Inflammatory macrophage (primary cell): ENCODE measurements at regions not wholly inside any gene's neighbourhood (a gene's known extent, or its start where the extent isn't known, plus 50 kb on each side); places are given as distances from the start of the nearest gene placed in this dataset.

Experiments used
- DNase-seq, 2 donors: peaks; one replicate each; pipeline ENCODE4 v3.0.0-alpha.2; 2020 to 2022

DNA sequence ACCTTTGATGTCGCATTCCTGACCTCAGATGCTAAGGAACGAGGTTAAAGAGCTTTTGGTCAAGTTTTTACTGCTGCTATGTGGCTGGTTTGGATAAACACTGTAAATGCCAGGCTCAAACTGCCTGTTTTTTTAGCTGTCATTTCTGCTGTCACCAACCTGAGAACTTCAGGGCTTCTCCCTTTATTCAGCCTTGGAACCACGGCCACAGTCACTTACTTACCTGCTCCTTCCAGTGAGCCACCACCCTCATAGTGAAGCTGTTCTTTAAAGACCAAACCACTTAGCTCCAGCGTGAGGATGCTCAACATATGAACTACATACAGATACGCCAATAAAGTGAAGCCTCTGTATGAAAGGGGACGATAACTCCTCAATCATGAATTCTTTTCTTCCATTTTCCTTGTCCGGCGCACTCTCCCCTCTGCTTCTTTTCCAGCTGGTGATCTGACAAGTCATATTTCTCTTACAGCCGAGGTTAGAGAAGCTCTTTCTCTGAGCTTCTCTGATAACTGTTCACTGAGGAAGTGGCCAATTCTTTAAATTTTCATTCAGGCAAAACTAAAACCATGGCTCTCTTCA is 152.8 kb upstream of the ANK2 start:
- DNase-seq, result no peak

DNA sequence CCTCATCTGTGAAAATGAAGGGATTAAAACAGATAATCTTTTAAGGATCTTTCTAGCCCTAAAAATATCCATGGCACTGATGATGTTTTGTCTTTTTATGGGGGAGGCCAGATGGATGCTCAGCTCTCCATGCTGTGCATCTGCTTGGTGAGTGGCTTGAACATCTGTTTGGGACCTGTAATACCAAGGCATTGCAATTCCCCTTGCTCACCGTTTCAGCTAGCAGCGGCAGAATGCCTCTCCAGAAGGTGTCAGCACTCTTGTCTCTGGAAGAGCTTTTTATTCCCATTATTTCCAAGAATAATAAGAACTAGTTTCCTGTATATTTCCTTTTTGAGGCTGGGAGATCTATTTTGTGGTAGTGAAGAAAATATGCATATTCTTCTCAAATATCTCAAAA is 151.9 kb upstream of the ANK2 start:
- DNase-seq, result no peak

DNA sequence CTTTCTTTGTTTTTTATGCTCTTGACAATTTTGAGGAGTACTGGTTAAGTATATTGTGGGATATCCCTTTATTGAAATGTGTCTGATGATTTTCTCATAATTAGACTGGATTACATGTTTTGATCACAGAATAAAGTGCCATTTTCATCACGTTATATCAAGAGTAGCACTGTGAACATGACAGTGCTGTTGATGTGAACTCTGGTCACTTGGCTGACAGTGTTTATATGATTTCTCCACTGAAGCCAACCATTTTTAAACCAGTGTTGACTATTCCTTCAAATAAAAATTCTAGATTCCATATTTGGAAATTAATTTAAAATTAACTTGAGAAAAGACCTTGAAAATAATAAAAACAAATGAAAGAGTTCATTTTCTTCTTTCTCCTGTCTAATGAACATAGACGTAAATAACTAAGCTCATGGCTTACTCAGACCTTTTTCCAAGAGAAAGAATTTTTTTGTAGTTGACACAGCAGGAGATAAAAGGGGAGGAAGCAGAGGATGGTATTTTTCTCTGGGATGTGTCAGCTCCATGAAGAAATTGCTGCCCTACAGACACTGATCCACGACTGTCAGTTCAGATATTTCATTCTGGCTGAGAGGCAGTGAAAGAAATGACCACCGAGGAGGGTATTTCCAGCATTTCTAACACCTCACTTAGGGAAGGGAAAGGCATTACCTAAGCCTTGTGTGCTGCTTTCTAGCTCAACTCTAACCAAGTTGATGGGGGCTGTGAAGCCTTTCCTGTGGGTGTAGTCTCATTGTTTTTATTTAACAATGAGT is 150.9 kb upstream of the ANK2 start:
- DNase-seq, result no peak

DNA sequence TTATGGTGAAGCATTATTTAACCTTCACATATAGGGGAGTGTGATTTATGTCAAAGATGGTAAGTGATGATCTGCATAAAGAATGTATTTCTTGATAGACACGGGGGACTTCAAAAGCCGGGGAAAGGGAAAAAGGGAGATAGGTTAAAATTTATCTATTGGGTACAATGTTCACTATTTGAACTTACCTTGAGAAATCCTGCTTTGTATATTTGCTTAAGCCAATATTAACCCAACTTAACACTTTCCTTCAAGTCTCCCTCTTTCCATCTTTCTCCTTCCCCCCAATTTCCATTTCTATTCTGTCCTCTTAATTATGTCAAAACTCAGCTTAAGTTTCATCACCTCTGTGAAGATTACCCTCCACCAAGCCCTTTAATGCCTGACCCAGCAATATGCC is 149.0 kb upstream of the ANK2 start:
- no peak for DNase-seq

DNA sequence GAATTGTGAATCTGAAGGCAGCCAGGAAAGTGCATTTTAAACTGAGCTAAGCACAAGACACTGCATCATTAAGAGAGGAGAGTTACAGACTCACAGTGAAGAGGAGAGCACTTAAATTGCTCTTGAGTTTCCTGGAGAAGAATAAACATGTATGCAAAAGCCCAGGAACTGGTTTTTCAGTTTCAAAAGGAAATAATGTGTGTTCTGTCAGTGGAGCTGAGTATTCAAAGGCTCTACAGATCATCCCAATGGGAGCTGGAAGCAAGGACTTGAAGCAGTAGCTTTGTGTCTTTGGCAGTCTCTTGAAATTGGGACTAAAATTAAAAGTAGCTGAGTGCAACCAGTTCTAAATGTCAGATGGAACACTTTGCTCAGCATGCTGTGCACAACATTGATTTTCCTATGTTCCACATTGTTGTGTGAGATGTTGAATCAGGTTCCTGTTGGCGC is 147.5 kb upstream of the ANK2 start:
- no peak for DNase-seq

DNA sequence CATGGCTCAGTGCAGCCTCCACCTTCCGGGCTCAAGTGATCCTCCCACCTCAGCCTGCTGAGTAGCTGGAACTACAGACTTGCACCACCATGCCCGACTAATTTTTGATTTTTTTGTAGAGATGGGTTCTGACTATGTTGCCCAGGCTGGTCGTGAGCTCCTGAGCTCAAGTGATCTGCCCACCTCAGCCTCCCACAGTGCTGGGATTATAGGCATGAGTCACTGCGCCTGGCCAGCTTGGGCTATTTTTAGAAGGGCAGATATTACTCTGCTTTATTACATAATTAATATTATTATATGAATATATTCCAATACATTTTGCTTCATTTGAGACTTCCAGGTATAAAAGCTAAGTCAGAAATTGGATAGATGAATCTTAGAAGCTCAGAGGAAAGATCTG is 143.7 kb upstream of the ANK2 start:
- no peak for DNase-seq

DNA sequence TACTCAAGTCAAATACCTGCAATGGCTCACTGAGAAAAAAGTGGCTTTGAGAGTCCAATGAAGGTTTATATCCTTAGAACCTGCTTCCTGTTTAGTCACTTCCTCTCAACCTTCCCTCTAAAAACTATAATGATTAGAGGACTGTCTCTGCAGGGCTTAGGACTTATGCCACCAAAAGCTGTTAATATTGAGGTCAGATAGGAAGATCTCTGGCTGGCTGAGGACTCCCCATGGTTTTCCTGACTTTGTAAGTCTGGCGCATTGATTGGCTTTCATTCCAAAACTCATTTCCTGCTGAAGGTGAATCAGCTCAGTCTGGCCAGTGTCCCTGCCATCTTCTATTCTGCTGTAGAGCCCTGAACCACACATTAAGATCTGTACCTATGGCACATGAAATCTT is 140.9 kb upstream of the ANK2 start:
- DNase-seq, result no peak

DNA sequence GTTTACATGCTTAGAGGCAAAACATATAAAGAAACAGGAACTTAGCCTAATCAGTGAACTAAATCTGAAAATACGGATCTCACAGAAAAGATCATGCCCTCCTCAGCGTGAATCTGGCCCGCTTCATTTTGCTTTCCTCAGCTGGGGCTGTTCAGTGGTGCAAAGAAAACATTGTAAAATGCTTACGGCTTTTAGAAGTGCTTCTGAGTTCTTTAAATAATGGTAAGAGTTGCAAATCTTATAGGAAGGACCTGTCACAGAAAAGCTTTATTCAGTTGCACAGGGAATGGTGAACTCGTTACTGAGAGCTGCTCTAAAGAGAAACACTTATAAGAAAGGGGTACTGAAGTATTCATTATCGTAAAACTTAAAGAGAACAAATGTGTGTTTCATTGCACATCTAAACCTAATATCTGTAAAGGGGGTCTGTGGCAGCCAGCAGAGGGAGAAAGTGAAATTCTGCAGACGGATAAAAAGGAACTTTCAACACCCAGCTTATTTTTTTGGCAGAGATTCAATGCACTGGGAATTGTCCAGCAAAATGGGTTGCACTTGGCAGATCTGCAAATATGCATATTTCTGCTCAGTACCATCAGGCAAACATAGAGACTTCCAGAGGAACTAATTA is 139.2 kb upstream of the ANK2 start:
- no peak for DNase-seq

DNA sequence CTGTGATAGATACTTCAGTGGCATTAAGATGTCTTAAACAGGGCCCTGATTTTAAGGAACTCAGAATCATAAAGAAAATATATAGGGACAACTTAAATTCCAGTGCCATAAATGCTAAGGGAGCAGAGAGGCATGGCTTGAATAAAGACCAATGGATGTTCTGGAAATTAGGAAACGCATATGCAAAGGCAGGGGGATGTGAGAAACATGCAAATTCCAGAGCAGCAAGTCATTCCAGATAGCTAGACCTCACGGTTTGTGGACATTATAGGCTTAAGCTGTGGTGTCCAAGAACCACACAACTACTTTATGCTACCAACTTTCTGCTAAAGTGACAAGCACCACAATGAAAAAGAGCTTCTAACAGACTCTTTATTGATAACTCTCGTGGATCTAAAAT is 132.6 kb upstream of the ANK2 start:
- DNase-seq, result no peak

DNA sequence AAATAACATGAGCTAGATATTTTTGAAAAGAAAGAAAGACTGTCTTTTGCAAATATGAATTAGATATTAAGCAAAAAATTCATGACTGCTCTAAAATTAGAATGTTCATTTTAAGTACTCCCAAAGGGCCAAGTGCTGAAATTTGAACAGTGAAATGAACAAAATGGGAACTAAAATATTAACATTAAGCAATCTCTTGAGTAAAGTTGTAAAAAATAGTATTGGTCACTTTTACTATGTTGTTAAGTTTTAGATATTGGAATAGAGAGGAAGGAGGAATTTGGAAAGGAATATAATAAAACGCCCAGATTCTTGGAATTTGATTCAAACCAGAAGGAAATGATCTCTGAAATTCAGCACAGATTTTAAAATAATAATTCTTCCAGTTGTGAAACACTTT is 125.9 kb upstream of the ANK2 start:
- DNase-seq, result no peak

DNA sequence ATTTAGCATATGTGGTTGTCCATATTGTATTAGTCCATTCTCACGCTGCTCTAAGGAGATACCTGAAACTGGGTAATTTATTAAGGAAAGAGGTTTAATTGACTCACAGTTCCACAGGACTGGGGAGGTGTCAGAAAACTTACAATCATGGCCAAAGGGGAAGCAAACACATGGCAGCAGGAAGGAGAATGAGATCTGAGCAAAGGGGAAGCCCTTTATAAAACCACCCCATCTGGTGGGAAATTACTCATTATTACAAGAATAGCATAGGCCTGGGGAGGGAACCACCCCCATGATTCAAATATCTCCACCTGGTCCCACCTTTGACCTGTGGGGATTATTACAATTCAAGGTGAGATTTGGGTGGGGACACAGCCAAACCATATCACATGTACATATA is 122.6 kb upstream of the ANK2 start:
- no peak for DNase-seq

DNA sequence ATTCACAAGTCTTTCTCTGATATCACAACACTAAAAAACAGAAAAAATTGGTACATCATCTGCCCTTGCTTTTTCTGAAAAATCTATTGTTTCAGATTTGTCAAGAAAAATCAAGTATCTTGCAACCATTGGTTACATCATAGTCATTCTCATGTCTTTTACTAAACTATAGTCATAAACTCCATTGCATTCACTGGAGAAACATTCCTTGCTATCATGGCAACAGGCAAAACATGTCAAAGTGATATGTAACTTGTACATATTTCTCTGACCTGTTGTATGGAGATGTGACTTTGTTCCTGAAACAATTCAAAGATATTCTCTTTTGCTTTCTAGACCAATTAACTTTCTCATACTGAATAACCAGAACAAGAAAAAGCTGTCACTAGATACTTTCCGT is 121.9 kb upstream of the ANK2 start:
- DNase-seq, result no peak

DNA sequence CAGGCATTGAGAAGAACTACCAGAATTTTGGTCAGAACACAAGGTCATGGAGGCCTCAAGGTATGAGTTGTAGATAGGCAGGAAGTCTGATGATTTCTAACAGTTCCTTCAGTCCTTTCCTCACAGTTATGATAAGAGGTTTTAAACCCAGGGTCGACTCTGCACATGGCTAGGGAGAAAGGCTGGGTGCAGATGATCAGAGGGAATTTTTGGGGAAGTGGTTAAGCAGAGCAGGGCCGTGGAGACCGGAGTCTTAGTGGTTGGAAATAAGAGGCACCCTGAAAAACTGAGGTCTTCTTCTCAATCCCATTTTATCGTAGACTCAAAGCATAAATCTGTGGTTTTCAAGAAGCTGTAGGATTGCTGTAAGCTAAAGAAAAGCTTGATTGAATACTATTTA is 118.5 kb upstream of the ANK2 start:
- DNase-seq, result no peak

DNA sequence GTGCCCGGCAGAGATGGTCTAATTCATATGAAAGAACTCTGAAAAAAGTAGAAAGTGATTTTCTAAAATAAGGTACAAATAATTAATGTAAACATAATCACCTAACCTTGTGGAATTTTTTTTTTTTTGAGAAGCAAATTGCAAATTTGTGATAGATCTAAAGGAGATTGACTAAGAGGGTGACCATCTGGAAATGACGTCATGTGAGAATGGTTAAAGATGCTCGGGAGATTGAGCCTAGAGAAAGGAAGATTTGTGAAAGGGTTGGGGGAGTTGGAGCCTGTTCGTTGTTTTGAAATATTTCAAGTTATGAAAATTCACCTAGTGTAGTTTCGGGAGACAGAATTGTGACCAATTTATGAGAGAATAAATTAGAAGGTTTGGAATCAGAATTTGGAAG is 115.7 kb upstream of the ANK2 start:
- no peak for DNase-seq

DNA sequence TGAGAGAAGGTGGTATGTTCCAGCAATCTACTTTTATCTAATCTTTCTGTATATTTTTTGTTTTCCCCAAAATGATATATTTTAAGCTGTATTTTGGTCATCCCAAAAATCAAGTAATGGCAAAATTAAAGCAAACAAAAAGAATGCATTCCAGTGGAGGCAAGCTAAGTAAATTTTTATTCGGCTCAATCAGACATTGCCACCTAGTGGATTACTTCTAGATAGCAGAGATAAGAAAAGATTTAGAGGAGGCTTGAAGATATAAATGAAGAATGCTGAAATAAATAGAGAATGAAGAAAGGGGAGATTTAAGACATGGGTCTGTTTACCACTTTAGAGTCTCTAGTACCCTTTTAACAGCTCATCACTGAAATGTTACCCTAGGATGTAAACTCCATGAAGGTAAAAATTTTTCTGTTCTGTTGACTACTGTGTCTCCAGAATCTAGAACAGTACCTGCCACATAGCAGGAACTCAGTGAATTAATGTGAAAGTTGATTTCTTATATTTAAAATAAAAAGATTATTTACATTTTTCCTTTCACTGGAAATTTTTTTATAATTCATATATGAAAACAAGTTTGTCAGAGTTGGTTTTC is 110.9 kb upstream of the ANK2 start:
- peak; percentile 2 to 31 for DNase-seq

DNA sequence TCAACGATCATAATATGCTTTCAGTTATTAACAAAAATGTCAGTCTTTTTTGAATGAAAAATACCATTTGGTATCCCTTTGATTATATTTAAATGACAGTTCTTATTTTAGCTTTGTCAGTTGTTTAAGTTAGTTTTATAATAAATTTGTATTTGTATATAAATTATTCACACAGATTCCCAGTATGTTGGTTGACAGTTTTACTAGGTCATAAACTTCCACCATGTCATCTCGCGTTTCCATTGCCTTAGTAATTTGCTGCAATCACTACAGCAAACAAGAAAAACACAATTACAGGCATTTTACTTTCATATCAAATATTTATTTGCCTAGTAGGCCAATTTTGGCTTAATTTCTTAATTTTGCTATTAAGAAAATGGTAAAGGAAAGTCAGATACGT is 109.6 kb upstream of the ANK2 start:
- DNase-seq, result no peak

DNA sequence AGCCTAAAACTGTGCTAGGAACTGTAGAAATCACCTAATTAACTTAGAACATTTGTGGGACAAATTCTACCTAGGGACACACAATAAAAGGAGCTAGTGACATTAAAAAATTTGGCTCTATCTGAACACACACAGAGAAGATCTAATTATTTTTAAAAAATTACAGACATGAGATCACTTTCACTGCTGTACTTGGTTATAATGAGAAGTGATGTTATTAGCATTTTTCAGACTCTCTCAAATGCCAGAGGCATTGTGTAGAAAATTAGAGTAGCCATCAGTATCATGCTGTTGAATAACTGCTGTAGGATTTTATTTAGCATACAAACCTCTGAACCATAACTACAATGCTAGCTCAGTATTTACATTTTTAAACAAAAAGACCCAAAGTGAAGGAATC is 109.1 kb upstream of the ANK2 start:
- no peak for DNase-seq

DNA sequence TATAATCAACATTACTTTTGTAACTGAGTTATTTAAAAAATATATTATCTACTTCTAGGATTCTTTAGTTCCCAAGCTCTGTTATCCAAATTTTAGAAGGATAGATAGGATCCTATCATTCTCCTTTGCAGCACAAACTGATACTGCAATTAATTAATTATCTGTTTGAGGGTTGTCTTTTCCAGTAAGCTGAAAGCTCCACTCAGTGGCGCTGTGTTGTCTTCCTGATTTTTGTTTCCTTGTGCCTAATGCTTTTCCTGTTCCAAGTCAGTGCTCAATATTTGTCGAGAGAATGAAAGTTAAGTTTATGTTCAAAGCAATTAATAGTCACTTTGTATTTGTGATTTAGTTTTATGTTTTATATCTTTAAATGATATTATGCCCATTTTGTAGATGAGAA is 107.4 kb upstream of the ANK2 start:
- DNase-seq, result no peak

DNA sequence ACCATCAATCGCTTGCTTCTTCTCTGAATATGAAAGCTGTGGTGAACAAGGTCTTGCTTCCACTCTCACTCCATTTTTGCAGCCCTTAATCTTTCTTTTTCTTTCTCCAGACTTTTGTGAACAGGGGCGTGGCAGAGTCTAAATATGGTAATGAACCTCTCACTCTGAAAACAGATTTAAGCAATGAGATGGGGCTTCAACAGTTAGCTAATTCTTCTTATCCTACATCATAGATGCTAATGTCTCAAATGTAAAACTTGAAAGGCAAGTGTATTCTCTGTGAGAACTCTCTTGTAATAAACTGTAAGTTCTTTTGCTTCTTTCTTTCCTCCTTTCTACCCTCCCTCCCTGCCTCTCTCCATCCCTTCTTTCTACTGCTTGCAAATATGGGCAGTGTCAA is 106.5 kb upstream of the ANK2 start:
- no peak for DNase-seq

DNA sequence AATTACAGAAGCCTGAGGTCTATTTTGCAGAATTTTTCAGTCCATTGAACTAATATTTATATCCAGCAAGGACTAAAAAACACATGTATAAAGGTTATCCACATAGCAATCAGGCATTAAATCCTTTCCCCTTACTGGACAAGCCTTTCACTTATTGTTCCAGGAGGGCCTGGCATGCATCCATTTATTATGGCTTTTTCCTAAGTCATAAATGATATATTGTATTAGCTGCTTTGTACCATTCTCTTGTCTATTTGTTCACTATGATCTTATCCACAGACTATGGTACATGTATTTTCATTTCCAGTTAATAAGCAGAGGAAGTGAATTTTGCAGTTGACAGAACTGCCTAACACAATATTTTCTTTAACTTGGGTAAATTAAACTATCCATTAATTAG is 105.4 kb upstream of the ANK2 start:
- DNase-seq, result no peak

DNA sequence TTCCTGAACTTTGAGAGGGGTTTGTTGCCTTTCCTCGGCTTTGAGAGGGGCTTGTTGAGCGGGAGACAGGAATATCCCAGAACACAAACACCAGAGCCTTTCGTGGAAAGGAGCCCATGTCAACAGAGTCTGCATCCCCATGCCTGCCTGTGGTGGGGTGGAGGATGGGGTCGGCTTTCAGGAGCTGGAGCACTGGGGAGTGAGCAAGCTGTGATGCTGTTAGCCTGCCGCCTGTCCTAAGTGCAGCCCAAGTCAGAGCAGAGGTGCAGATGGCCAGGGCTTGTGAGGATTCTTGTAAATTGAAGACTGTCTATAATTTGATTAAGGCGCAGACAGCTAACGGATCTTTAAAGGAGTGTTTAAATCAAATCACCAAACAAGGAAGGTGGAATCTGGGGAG is 103.3 kb upstream of the ANK2 start:
- DNase-seq, result no peak

DNA sequence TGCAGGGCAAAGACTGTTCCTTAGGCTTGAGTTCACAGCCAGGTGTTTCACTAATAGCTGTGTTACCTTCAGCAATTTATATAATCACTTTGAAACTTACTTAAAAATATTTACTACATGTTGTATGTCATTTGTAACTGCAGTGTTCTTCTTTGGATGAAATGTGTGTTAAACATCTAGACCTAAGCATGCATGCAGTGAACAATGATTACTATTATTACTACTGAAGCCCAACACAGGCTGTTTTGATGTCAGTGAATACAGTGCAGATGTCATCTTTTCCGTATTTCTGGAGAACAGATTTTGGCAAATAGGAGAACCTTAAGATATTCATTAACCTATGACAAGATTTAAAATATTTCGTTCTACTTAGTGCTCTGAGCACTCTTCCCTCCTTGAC is 101.8 kb upstream of the ANK2 start:
- DNase-seq, result no peak

DNA sequence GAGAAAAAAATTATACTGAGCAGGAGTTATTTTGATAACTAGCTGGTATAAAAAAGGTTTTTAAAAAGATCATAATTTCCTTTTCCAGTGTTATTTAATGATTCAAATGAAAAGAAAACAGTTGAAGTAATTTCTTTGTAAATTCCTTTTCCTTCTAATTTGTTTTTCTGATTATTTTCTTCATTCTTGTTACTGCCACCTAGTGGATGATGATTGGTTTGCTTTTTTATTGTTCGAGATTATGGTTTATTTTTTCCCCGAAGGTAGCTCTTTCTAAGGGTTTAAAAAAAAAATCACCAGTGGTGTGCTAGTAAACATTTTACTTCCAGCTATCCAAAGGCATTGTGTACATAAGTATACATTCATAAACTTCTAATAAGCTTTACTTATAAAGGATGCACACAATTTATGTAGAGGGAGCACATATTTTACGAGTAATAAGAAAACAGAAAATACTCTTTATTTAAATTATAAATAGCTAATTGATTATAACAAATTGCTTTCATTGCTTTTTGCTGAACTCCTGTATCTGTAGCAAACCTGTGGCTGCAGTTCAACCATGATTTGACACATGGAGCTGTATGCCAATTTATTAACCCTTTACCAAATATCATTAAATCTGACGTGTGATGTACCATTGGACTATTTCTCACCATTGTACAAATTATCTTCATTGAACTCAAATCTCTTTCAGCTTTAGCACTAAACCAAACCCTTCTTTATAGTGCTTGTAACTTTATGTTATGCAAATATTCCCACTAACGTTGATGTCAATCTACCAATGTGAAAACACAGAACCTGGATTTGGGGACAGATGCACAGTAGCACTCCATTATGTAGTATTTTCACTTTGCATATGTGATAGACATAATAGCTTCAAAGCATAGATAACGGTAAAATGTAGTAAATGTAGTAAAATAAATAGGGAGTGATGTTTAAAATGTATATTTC is 97.8 kb upstream of the ANK2 start:
- DNase-seq, result peak in 1 of 2 donors; percentile 9
